ENCODE measurements at regions not wholly inside any gene's neighbourhood (a gene's known extent, or its start where the extent isn't known, plus 50 kb on each side); places are given as distances from the start of the nearest gene placed in this dataset.
"Not testable (repeated sequence)": the region's sequence is repeated elsewhere in the genome, so short reads cannot be mapped to it uniquely, and the experiment has no call there.

- H3K36me3 ChIP-seq (ENCODE audit: control insufficient read depth in 3 of 3, insufficient read depth in 2 of 3, low read depth in 1 of 3, low read length in 3 of 3); H3K4me1 ChIP-seq (ENCODE audit: control insufficient read depth in 3 of 3, insufficient read depth in 2 of 3, low read depth in 1 of 3, low read length in 2 of 3); H3K9me3 ChIP-seq (ENCODE audit: control insufficient read depth in 2 of 2, insufficient read depth in 1 of 2, low read depth in 1 of 2, low read length in 1 of 2); H3K27me3 ChIP-seq (ENCODE audit: control insufficient read depth in 3 of 3, insufficient read depth in 3 of 3, low read length in 3 of 3); FAIRE-seq; H3K4me3 ChIP-seq (ENCODE audit: low read depth in 1 of 3, low read length in 3 of 3); DNase-seq; H3K27ac ChIP-seq (ENCODE audit: low read depth in 1 of 3, low read length in 2 of 3): not testable (repeated sequence)
- no CpG with 5 or more reads among the region's 3 CpGs for WGBS, 3 donors
Measured at GRCh38 chr1:144040293-144040692, 68.5 kb upstream of the FAM72C start.

GRCh38 chr1:144034045-144034444 lies 62.3 kb upstream of the FAM72C start:
- H3K27ac ChIP-seq (ENCODE audit: low read depth in 1 of 3, low read length in 2 of 3); FAIRE-seq; H3K4me1 ChIP-seq (ENCODE audit: control insufficient read depth in 3 of 3, insufficient read depth in 2 of 3, low read depth in 1 of 3, low read length in 2 of 3); H3K27me3 ChIP-seq (ENCODE audit: control insufficient read depth in 3 of 3, insufficient read depth in 3 of 3, low read length in 3 of 3); H3K9me3 ChIP-seq (ENCODE audit: control insufficient read depth in 2 of 2, insufficient read depth in 1 of 2, low read depth in 1 of 2, low read length in 1 of 2); H3K4me3 ChIP-seq (ENCODE audit: low read depth in 1 of 3, low read length in 3 of 3); DNase-seq; H3K36me3 ChIP-seq (ENCODE audit: control insufficient read depth in 3 of 3, insufficient read depth in 2 of 3, low read depth in 1 of 3, low read length in 3 of 3): not testable (repeated sequence)
- no CpG with 5 or more reads among the region's 3 CpGs for WGBS, 3 donors

GRCh38 chr1:144031550-144031949 lies 59.8 kb upstream of the FAM72C start:
- not testable (repeated sequence) for DNase-seq; H3K4me1 ChIP-seq (ENCODE audit: control insufficient read depth in 3 of 3, insufficient read depth in 2 of 3, low read depth in 1 of 3, low read length in 2 of 3); H3K9me3 ChIP-seq (ENCODE audit: control insufficient read depth in 2 of 2, insufficient read depth in 1 of 2, low read depth in 1 of 2, low read length in 1 of 2); H3K4me3 ChIP-seq (ENCODE audit: low read depth in 1 of 3, low read length in 3 of 3); H3K36me3 ChIP-seq (ENCODE audit: control insufficient read depth in 3 of 3, insufficient read depth in 2 of 3, low read depth in 1 of 3, low read length in 3 of 3); FAIRE-seq; H3K27ac ChIP-seq (ENCODE audit: low read depth in 1 of 3, low read length in 2 of 3); H3K27me3 ChIP-seq (ENCODE audit: control insufficient read depth in 3 of 3, insufficient read depth in 3 of 3, low read length in 3 of 3)
- 65 to 92% (median 67%) methylated on average over 1 to 2 of the region's 2 CpGs for WGBS, 3 donors

GRCh38 chr1:144026022-144026421 lies 54.2 kb upstream of the FAM72C start:
- not testable (repeated sequence) for FAIRE-seq; H3K4me3 ChIP-seq (ENCODE audit: low read depth in 1 of 3, low read length in 3 of 3); H3K9me3 ChIP-seq (ENCODE audit: control insufficient read depth in 2 of 2, insufficient read depth in 1 of 2, low read depth in 1 of 2, low read length in 1 of 2); H3K27ac ChIP-seq (ENCODE audit: low read depth in 1 of 3, low read length in 2 of 3); H3K27me3 ChIP-seq (ENCODE audit: control insufficient read depth in 3 of 3, insufficient read depth in 3 of 3, low read length in 3 of 3); H3K4me1 ChIP-seq (ENCODE audit: control insufficient read depth in 3 of 3, insufficient read depth in 2 of 3, low read depth in 1 of 3, low read length in 2 of 3); DNase-seq; H3K36me3 ChIP-seq (ENCODE audit: control insufficient read depth in 3 of 3, insufficient read depth in 2 of 3, low read depth in 1 of 3, low read length in 3 of 3)
- no CpG with 5 or more reads among the region's 2 CpGs for WGBS, 3 donors

GRCh38 chr1:144021690-144022384 lies 50.1 kb upstream of the FAM72C start:
- not testable (repeated sequence) for H3K36me3 ChIP-seq (ENCODE audit: control insufficient read depth in 3 of 3, insufficient read depth in 2 of 3, low read depth in 1 of 3, low read length in 3 of 3); H3K27me3 ChIP-seq (ENCODE audit: control insufficient read depth in 3 of 3, insufficient read depth in 3 of 3, low read length in 3 of 3); DNase-seq; H3K27ac ChIP-seq (ENCODE audit: low read depth in 1 of 3, low read length in 2 of 3); H3K4me1 ChIP-seq (ENCODE audit: control insufficient read depth in 3 of 3, insufficient read depth in 2 of 3, low read depth in 1 of 3, low read length in 2 of 3); H3K9me3 ChIP-seq (ENCODE audit: control insufficient read depth in 2 of 2, insufficient read depth in 1 of 2, low read depth in 1 of 2, low read length in 1 of 2); H3K4me3 ChIP-seq (ENCODE audit: low read depth in 1 of 3, low read length in 3 of 3); FAIRE-seq
- WGBS, 3 donors = 39 to 47% (median 44%) methylated on average over 1 of the region's 5 CpGs

All from small intestine (tissue), 7 donors.